Nephron (organoid): ENCODE measurements at regions not wholly inside any gene's neighbourhood (a gene's known extent, or its start where the extent isn't known, plus 50 kb on each side); places are given as distances from the start of the nearest gene placed in this dataset.

Source experiments
- H3K27ac Mint-ChIP-seq, 3 experiments: 2 replicates each; pipeline ENCODE4 v1.8.0; 2020; ENCODE audit warnings: mixed read lengths in 3 of 3, mild to moderate bottlenecking in 2 of 3, moderate library complexity in 1 of 3
- H3K27me3 Mint-ChIP-seq: 2 replicates; pipeline ENCODE4 v1.8.0; 2021; ENCODE audit warnings: low read depth, mild to moderate bottlenecking, moderate library complexity, mixed read lengths
- H3K36me3 Mint-ChIP-seq: 2 replicates; pipeline ENCODE4 v1.8.0; 2020; ENCODE audit warnings: low read depth, mixed read lengths
- H3K4me1 Mint-ChIP-seq: 2 replicates; pipeline ENCODE4 v1.8.0; 2020; ENCODE audit warnings: mixed read lengths
- H3K4me3 Mint-ChIP-seq, 3 experiments: 2 replicates each; pipeline ENCODE4 v1.8.0; 2020; ENCODE audit warnings: mild to moderate bottlenecking in 3 of 3, mixed read lengths in 3 of 3, moderate library complexity in 2 of 3
- H3K9me3 Mint-ChIP-seq: 2 replicates; pipeline ENCODE4 v1.8.0; 2020; ENCODE audit warnings: mixed read lengths
- CTCF ChIP-seq, 3 experiments: fragments of 200-600 bp; sonication (generic); IDR thresholded peaks; one replicate each; pipeline ENCODE4 v1.5.0; 2021; ENCODE audit warnings: antibody characterized with exemption in 3 of 3; ENCODE audit not compliant: unreplicated experiment in 3 of 3

DNA sequence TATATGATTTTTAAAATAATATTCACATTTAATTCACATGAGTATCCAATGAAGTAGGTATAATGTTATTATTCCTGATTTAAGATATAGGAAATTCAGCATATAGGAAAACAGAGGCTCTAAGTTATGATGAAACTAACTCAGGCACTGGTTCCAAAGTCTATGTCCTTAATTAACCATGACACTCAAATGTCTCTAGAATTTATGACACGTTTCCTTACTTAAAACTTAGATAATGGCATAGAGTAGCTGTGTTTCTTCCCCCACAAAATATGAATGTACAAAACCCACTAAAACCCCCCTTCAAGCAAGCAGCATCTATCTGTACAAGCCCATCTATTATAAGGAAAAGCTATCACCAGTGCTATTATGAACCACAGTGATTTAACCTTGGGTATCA, 72.9 kb upstream of the CDK1 start:
- H3K9me3 Mint-ChIP-seq, result peaks cover 11% of the 10 kb centered on the region
- no peak overlapping the region for H3K4me3 Mint-ChIP-seq
- H3K27me3 Mint-ChIP-seq, result no peaks in the 10 kb centered on the region
- peaks cover 5% of the 10 kb centered on the region for H3K4me1 Mint-ChIP-seq
- H3K27ac Mint-ChIP-seq, result peak overlapping the region in 1 of 3 experiments; percentile 17
- no peaks in the 10 kb centered on the region for H3K36me3 Mint-ChIP-seq
- no peak for TF ChIP-seq CTCF (IDR thresholded peaks at IDR 0.05; ENCODE audit: unreplicated experiment in 3 of 3)

DNA sequence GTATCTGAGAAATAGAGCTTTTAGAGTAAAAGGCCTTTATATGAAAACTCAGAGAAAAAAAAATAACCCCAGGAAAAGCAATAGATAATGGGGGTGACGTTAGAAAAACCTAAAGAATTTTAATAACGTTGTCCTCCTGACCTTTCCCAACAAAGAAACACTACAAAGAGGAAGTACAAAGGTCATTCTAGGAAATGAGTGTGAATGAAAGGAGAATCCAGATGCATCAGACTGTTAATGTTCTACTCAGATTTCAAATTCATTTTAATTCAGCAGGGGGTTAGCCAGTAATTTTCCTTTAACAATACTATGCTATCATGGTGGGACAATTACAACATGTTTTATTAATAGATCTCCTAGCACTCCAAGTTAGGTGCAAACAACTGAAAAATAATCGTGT, 73.8 kb upstream of the CDK1 start:
- Mint-ChIP-seq H3K4me3 (no peak overlapping the region), H3K9me3 (peaks cover 11% of the 10 kb centered on the region), H3K27me3 (no peaks in the 10 kb centered on the region), H3K27ac (peak overlapping the region in 2 of 3 experiments; percentile 23 to 36), H3K36me3 (no peaks in the 10 kb centered on the region), H3K4me1 (peaks cover 5% of the 10 kb centered on the region)
- no peak for TF ChIP-seq CTCF (IDR thresholded peaks at IDR 0.05; ENCODE audit: unreplicated experiment in 3 of 3)

- H3K4me3 Mint-ChIP-seq, result no peak overlapping the region
- H3K27me3 Mint-ChIP-seq, result no peaks in the 10 kb centered on the region
- H3K9me3 Mint-ChIP-seq, result peaks cover 9% of the 10 kb centered on the region
- H3K27ac Mint-ChIP-seq, result no peak overlapping the region
- peaks cover 5% of the 10 kb centered on the region for H3K4me1 Mint-ChIP-seq
- TF ChIP-seq CTCF (IDR thresholded peaks at IDR 0.05; ENCODE audit: unreplicated experiment in 3 of 3), result no peak
- H3K36me3 Mint-ChIP-seq, result no peaks in the 10 kb centered on the region
Measured at GRCh38 chr10:60703266-60704041, 74.8 kb upstream of the CDK1 start.

DNA sequence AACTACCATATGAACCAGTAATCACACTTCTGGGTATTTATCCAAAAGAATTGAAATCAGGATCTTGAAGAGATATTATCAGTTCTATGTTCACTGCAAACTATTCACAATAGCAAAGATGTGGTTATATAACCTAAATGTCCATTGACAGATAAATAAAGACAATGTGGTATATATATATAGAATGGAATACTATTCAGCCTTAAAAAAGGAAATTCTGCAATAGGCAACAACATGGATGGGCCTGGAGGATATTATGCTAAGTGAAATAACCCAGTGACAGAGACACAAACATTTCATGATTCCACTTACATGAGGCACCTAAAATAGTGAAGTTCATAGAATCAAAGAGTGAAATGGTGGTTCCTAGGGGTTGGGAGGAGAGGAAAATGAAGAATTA, 90.6 kb upstream of the CDK1 start:
- Mint-ChIP-seq H3K36me3 (peaks cover 3% of the 10 kb centered on the region), H3K27ac (no peak overlapping the region), H3K27me3 (no peaks in the 10 kb centered on the region), H3K9me3 (peaks cover 9% of the 10 kb centered on the region), H3K4me3 (no peak overlapping the region), H3K4me1 (no peaks in the 10 kb centered on the region)
- TF ChIP-seq CTCF (IDR thresholded peaks at IDR 0.05; ENCODE audit: unreplicated experiment in 3 of 3), result no peak

DNA sequence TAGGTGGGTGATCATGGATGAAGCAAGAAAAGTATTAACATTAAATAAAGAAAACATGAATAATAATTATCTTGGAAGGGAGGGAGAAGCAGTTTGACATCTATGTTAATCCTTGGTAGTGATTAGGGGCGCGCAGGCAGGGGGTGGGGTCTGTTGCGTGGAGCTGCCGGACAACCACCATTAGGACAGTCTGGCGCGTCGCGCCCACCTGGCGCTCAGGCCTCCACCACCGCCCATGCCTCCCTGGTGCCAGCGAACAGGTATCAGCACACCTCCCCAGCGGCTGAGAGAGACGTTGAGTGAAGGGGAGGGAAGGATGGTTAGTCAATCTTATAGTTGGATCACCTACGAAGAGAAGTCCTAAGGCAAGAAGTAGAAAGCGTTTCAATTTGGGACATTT, 94.2 kb upstream of the CDK1 start:
- no peak for TF ChIP-seq CTCF (IDR thresholded peaks at IDR 0.05; ENCODE audit: unreplicated experiment in 3 of 3)
- no peak overlapping the region for H3K27ac Mint-ChIP-seq
- H3K4me1 Mint-ChIP-seq, result no peaks in the 10 kb centered on the region
- H3K9me3 Mint-ChIP-seq, result peaks cover 14% of the 10 kb centered on the region
- no peaks in the 10 kb centered on the region for H3K36me3 Mint-ChIP-seq
- H3K4me3 Mint-ChIP-seq, result no peak overlapping the region
- no peaks in the 10 kb centered on the region for H3K27me3 Mint-ChIP-seq

GRCh38 chr10:60681103-60681502, 97.2 kb upstream of the CDK1 start:
- no peak overlapping the region for H3K27ac Mint-ChIP-seq
- H3K4me1 Mint-ChIP-seq, result peaks cover 12% of the 10 kb centered on the region
- H3K27me3 Mint-ChIP-seq, result no peaks in the 10 kb centered on the region
- H3K9me3 Mint-ChIP-seq, result peaks cover 19% of the 10 kb centered on the region
- TF ChIP-seq CTCF (IDR thresholded peaks at IDR 0.05; ENCODE audit: unreplicated experiment in 3 of 3), result no peak
- no peak overlapping the region for H3K4me3 Mint-ChIP-seq
- H3K36me3 Mint-ChIP-seq, result no peaks in the 10 kb centered on the region
